OCI-LY3 (cell line): ENCODE measurements at regions not wholly inside any gene's neighbourhood (a gene's known extent, or its start where the extent isn't known, plus 50 kb on each side); places are given as distances from the start of the nearest gene placed in this dataset.

ENCODE experiments used
- CTCF ChIP-seq: fragments of 200-600, 300-600 bp; sonication (generic); IDR thresholded peaks from 2 replicates; pipeline ENCODE4 v1.5.1; 2014; ENCODE audit warnings: antibody characterized with exemption, low read length, low read depth
- EZH2phosphoT487 ChIP-seq: fragments of 200-600 bp; shearing (Covaris generic); IDR thresholded peaks from 2 replicates; pipeline ENCODE4 v1.6.1; 2018; ENCODE audit warnings: antibody characterized with exemption, mixed run types, low read depth

GRCh38 chr2:224223851-224224555 lies 177.9 kb downstream of the FAM124B start:
- no peak for TF ChIP-seq CTCF
- TF ChIP-seq EZH2phosphoT487: no peak
